ENCODE measurements at regions not wholly inside any gene's neighbourhood (a gene's known extent, or its start where the extent isn't known, plus 50 kb on each side); places are given as distances from the start of the nearest gene placed in this dataset.

DNA sequence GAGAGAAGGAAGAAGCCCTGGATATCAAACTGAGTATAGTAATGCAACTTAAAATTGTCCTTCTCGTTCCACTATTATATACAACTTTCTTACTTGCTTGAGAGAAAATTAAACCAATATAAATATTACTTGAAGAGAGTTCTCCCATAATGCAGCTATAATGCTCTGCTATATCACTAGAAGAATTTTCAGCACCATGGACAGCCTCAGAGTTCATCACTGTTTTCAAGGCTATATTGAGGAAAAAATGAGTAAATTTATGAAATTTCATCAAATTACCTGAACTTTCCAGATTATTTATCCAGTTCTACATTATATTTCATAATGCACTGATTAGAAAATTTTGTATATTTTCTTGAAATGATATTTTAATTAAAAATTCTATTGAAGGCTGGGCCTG lies 1053.5 kb upstream of the FAM98A start:
- H2AFZ ChIP-seq (ENCODE audit: control insufficient read depth, low read depth, low read length) = no peak overlapping the region
- WGBS (ENCODE audit: insufficient coverage, insufficient replicate concordance, low lambda C conversion rate, missing lambda C conversion rate) = 0% methylated on average over 1 of the region's 1 CpG
- BruUV-seq (replicated peaks) = no TSS peak
- H3K27me3 ChIP-seq (replicated peaks in 1 of 2; ENCODE audit: control insufficient read depth in 2 of 2, insufficient read depth in 2 of 2, low read length in 1 of 2) = no peaks in the 10 kb centered on the region
- H3K27ac ChIP-seq (ENCODE audit: control insufficient read depth, insufficient read depth) = no peak overlapping the region
- ChIA-PET SMC1A (ENCODE audit: uncharacterized antibody, unreplicated experiment) (no interaction called here), POLR2A (no interaction called here), RAD21 (ENCODE audit: unreplicated experiment) (no interaction called here), CTCF (interaction anchor here (1.0 kb wide), 1 partner anchor 87 kb away, joined by 3 read pairs; no protein-coding TSS in a partner anchor)
- in situ Hi-C loops (cut with MboI) (no loop called here), intact Hi-C loops (cut with micrococcal nuclease; ENCODE audit: unreplicated experiment) (no loop called here)
- DNase-seq (ENCODE audit: low read depth, low spot score) (no peak), FAIRE-seq (no peak), ATAC-seq (no peak)
- H3K9me3 ChIP-seq (replicated peaks; ENCODE audit: control insufficient read depth, insufficient read depth, low read length) = no peaks in the 10 kb centered on the region
- H3K4me1 ChIP-seq (ENCODE audit: control insufficient read depth, insufficient read depth, low read length) = no peaks in the 10 kb centered on the region
- TF ChIP-seq, protein P1, sequence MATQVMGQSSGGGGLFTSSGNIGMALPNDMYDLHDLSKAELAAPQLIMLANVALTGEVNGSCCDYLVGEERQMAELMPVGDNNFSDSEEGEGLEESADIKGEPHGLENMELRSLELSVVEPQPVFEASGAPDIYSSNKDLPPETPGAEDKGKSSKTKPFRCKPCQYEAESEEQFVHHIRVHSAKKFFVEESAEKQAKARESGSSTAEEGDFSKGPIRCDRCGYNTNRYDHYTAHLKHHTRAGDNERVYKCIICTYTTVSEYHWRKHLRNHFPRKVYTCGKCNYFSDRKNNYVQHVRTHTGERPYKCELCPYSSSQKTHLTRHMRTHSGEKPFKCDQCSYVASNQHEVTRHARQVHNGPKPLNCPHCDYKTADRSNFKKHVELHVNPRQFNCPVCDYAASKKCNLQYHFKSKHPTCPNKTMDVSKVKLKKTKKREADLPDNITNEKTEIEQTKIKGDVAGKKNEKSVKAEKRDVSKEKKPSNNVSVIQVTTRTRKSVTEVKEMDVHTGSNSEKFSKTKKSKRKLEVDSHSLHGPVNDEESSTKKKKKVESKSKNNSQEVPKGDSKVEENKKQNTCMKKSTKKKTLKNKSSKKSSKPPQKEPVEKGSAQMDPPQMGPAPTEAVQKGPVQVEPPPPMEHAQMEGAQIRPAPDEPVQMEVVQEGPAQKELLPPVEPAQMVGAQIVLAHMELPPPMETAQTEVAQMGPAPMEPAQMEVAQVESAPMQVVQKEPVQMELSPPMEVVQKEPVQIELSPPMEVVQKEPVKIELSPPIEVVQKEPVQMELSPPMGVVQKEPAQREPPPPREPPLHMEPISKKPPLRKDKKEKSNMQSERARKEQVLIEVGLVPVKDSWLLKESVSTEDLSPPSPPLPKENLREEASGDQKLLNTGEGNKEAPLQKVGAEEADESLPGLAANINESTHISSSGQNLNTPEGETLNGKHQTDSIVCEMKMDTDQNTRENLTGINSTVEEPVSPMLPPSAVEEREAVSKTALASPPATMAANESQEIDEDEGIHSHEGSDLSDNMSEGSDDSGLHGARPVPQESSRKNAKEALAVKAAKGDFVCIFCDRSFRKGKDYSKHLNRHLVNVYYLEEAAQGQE (IDR thresholded peaks at IDR 0.05; ENCODE audit: low read depth, low read length) = peak; percentile 73
- TF ChIP-seq DPF2 (IDR thresholded peaks at IDR 0.05) = no peak
- no peak for TF ChIP-seq TBL1XR1 (IDR thresholded peaks at IDR 0.05; ENCODE audit: low read depth, low read length)
- no peak overlapping the region for H3K4me3 ChIP-seq
- H3K4me2 ChIP-seq (ENCODE audit: control insufficient read depth, insufficient read depth) = no peak overlapping the region
- H4K20me1 ChIP-seq (ENCODE audit: control insufficient read depth, insufficient read depth) = no peaks in the 10 kb centered on the region
- no peaks in the 10 kb centered on the region for H3K36me3 ChIP-seq (ENCODE audit: control insufficient read depth in 2 of 2, insufficient read depth in 2 of 2, low read length in 1 of 2)
- H3K9ac ChIP-seq (ENCODE audit: control insufficient read depth, insufficient read depth, low read length) = no peak overlapping the region
- no peaks in the 10 kb centered on the region for H3K79me2 ChIP-seq (ENCODE audit: control insufficient read depth, insufficient read depth, low read length)

GRCh38 chr2:34646901-34647300 lies 1047.8 kb upstream of the FAM98A start:
- 85% methylated on average over 3 of the region's 3 CpGs for WGBS (ENCODE audit: insufficient coverage, insufficient replicate concordance, low lambda C conversion rate, missing lambda C conversion rate)
- CTCF ChIA-PET = no interaction called here
- TF ChIP-seq YBX1 (IDR thresholded peaks at IDR 0.05) (no peak), SKIL (IDR thresholded peaks at IDR 0.05; ENCODE audit: low read depth, poor library complexity, severe bottlenecking) (no peak), ZNF622 (IDR thresholded peaks at IDR 0.05) (no peak), TCF12 (IDR thresholded peaks at IDR 0.05; ENCODE audit: low read depth, low read length) (no peak), EP300 (IDR thresholded peaks at IDR 0.05; ENCODE audit: borderline replicate concordance in 1 of 2, control insufficient read depth in 1 of 2, low read depth in 2 of 2, low read length in 2 of 2) (no peak)
- TF ChIP-seq, protein P2, sequence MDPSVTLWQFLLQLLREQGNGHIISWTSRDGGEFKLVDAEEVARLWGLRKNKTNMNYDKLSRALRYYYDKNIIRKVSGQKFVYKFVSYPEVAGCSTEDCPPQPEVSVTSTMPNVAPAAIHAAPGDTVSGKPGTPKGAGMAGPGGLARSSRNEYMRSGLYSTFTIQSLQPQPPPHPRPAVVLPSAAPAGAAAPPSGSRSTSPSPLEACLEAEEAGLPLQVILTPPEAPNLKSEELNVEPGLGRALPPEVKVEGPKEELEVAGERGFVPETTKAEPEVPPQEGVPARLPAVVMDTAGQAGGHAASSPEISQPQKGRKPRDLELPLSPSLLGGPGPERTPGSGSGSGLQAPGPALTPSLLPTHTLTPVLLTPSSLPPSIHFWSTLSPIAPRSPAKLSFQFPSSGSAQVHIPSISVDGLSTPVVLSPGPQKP (IDR thresholded peaks at IDR 0.05; ENCODE audit: low read depth, low read length) = no peak

More at GRCh38 chr2:34646901-34647300, 1047.8 kb upstream of the FAM98A start:
- Histone ChIP-seq H3K27ac (ENCODE audit: control insufficient read depth, insufficient read depth) (no peak overlapping the region), H3K9me3 (replicated peaks; ENCODE audit: control insufficient read depth, insufficient read depth, low read length) (no peaks in the 10 kb centered on the region), H3K4me1 (ENCODE audit: control insufficient read depth, insufficient read depth, low read length) (no peaks in the 10 kb centered on the region), H3K79me2 (ENCODE audit: control insufficient read depth, insufficient read depth, low read length) (no peaks in the 10 kb centered on the region), H3K4me3 (no peak overlapping the region), H3K9ac (ENCODE audit: control insufficient read depth, insufficient read depth, low read length) (no peak overlapping the region), H3K36me3 (ENCODE audit: control insufficient read depth in 2 of 2, insufficient read depth in 2 of 2, low read length in 1 of 2) (no peaks in the 10 kb centered on the region), H4K20me1 (ENCODE audit: control insufficient read depth, insufficient read depth) (no peaks in the 10 kb centered on the region), H3K4me2 (ENCODE audit: control insufficient read depth, insufficient read depth) (no peak overlapping the region), H3K27me3 (replicated peaks in 1 of 2; ENCODE audit: control insufficient read depth in 2 of 2, insufficient read depth in 2 of 2, low read length in 1 of 2) (no peaks in the 10 kb centered on the region), H2AFZ (ENCODE audit: control insufficient read depth, low read depth, low read length) (no peak overlapping the region)
- RAD21 ChIA-PET (ENCODE audit: unreplicated experiment) = no interaction called here
- intact Hi-C loops (cut with micrococcal nuclease; ENCODE audit: unreplicated experiment) = no loop called here
- no peak for FAIRE-seq
- POLR2A ChIA-PET = no interaction called here
- ATAC-seq = no peak
- SMC1A ChIA-PET (ENCODE audit: uncharacterized antibody, unreplicated experiment) = interaction anchor here (0.7 kb wide), 1 partner anchor 22 kb away, joined by 3 read pairs; no protein-coding TSS in a partner anchor
- in situ Hi-C loops (cut with MboI) = no loop called here
- DNase-seq (ENCODE audit: low read depth, low spot score) = no peak
- no TSS peak for BruUV-seq (replicated peaks)

Data from GM12878 (cell line).